Kidney capillary endothelial cell (primary cell): ENCODE measurements at regions not wholly inside any gene's neighbourhood (a gene's known extent, or its start where the extent isn't known, plus 50 kb on each side); places are given as distances from the start of the nearest gene placed in this dataset.
A peak's percentile ranks its signal among the peaks of the same experiment; 100 is the strongest.

Source experiments
- DNase-seq: peaks from one replicate; pipeline ENCODE4 v3.0.0-alpha.2; 2018; ENCODE audit warnings: low spot score

DNA sequence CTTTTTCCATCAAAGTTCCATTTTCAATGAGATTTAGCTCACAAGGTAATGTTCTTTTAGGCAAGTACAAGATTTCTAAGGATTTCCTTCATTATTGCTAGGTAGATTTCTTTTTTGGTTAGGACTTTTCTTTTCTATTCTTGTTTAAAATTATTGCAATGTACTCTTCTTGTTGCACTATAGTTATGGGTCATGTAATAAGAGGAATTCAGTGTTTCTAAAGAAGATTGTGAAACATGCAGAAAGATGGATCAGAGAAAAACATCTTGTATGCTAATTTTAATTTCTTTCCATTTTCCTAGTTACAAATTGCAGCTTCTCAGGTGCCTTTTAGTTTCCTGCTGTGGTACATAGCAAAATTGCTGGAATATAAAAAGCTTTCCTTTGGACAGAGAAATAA is 56.1 kb downstream of the BTG1 start:
- DNase-seq, result no peak

DNA sequence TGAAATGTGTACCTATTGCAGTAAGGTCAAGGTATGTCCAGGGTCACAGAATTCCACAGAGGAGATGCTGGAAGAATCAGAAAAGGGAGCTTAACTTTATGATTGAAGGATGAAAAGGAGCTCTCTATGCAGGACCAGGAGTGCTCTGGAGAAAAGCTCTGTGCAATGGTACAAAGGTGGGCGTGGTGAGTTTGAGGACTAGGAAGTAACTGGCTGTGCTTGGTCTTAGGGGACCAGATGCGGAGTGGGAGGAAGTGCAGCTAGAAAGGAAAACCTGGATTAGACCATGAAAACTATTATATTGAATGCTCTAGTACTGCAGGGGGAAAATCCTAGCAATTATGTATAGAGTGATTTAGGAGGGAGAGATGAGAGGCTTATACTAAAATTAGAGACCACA is 56.8 kb downstream of the BTG1 start:
- no peak for DNase-seq

DNA sequence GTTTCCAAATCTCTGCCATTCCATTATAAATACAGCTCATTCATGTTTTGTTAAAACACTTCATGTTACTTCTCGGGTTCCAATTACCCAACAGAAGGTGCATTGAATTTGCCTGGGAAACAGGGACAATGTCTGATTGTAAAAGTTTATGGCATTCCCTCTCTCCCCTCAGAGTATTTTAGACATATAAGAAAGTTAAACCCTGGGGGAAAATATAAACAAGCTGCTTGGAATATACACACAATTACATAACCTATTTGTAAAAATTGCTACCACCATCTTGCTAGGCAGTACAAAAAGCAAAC is 60.0 kb downstream of the BTG1 start:
- DNase-seq, result no peak

DNA sequence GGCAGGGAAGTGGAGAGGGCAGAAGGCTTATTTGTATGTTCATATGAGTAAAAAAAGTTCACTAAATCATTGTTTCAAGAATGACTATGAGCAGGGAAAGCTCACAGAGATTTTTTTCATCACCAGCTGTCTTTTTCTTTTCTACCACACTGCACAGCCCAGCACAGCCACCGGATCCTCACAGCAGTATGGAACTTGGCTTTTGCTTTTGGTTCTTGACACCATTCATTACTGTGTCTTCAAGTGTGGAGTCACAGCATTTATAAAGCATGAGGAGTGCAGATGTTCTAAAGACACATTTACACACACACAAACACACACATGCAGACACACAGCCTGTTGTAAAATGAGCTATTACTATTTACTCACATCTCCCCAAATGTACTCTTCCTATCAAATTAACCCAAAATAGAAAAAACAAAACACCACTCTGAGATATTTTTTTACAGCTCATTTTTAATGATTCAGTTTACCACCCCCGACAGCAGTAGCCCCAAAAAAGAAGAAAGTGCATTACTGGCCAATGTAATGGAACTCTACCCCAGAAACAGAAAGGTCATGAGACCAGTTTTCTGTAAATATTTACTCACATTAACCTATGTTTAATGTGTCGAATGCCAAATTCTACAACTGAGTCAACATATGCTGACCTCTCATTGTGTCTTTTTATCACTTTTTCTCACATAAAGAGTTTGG is 60.5 kb downstream of the BTG1 start:
- DNase-seq, result no peak

DNA sequence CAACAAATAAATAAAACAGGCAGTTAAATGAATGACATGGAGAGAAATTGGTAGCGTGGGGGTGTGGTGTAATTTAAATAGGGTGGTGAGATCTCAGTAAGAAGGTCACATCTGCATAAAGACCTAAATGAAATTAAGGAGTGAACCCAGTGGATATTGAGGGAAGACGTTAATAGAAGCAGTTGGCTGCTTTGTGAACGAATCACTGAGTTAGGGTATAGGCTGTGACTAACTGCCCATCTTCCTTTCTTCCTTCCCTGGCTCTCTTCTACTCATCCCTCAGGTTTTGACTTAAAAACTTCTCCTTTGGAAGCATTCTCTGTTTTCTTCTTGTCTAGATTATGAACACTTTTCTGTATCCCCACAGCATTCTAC is 64.7 kb downstream of the BTG1 start:
- DNase-seq, result no peak

DNA sequence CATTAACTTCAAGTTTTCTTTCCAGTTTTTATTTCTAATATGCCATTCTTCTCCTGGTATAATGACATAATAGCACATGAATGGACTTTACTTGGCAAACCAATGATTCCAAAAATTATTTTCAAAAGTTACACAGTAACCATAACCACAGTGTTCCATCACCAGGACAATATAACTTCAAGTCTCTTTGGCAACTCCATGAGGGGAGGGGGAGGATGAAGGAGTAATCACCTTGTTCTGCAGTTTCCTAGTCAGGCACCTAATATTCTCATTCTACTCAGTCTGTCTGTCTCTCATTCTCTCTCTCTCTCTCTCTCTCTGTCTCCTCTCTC is 66.6 kb downstream of the BTG1 start:
- DNase-seq, result no peak

DNA sequence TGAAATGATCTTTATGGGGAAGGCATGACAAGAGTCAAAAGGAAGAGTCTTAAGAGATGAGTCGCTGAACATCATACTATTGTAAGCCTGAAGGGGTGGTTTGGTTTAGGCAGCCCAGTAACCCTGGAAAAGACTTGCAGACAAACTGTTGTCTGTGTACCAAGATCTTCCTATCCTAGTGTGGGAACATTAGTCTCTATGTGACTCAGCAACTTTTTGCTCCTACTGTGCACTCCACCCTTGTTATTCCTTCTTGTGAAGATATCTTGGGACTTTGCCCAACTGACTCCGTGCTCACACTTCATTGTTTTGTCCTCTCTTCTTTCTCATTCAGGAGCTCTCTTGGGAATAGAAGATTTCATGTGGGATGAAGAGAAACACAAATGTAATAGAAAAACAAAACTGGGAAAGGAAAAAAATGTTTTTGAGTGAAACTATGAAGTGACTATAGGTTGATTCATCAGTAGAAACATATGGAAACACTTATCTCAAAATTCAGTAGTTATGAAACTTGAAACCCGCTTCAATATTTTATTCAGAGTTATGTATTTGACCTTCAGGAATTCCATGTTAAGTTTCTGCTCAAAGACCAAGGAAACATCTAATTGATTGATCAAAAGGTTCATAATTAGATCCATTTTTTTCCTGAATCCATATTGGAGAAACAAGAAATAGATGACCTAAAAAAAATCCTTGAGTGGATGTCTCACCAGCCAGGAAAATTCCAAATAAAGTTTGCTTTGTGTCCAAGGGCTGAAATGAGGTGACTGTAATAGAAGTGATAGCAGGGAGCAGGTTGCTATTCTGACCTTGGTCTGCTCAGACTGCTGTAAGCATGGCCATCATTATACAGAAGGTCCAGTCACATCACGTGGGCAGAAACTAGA is 67.2 kb downstream of the BTG1 start:
- DNase-seq, result peak; percentile 26

DNA sequence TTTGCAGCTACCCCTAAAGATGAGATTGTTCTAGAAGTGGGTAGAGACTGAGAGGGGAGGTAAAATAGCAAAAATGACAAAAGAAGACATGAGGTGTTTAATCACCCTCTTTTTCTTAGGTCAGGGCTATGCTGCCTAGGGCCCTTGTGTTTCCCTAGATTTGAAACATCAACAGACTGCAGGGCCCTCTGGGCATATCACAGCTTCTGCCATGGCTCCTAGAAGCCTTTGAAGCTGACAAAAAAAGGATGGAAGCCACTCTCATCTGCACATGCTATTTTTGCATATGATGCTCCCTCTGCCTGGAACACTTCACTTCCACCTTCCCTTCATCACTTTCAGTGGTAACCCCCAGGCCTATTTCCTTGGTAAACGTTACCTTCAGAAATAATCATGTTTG is 68.1 kb downstream of the BTG1 start:
- no peak for DNase-seq

DNA sequence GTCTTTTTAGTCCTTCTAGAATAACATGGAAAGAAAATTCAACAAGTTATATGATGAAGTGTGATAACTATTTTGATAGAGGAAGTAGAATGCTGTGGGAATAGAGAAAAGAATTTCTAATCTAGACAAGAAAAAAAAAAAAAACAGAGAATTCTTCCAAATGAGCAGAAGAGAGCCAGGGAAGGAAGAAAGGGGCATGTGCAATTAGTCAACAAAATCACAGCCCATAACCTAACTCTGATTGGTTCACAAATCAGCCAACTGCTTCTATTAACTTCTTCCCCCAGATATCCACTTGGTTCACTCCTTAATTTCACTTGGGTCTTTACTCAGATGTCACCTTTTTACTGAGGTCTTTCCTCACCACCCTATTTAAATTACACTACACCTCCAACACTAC is 69.5 kb downstream of the BTG1 start:
- DNase-seq, result no peak

DNA sequence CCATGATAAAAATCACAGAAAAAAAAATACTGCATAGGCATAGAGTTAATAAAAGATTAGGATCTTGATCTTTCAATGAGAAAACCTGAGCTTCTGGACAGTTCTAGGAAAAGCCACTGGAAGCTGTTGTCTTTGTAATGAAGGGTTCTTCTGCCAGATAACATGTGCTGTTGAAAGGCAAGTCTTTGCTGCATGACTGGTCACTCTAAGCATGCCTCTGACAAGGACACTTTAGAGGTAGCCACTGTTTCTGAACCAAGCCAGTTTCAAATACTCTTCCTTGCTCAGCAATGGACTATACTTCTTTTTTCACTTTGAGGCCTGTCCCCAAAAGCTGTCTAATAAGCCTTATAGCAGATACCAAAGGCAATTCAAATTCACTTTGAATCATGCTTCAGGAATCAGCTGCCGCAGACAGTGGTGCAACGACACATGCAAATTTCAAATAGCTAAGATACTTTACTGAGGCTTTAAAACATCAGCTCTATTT is 70.2 kb downstream of the BTG1 start:
- DNase-seq, result no peak

DNA sequence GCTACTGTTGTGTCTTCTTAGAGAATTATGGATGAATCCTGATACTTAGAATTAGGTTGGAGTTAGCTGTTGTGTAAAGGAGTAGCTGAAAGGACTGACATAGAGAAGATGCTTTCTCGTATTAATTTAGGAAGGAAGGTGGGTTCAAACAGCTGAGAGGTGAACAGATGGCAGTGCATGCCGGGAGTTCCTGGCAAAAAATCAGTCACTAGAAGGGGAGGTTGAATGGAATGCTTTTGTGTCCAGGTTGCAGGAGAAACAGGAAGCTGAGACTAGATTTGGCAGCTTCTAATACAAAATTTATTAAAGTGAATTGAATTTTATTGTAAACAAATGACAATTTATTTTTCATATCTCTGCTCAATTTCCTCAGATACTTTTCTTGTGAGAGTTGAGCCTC is 70.8 kb downstream of the BTG1 start:
- DNase-seq, result no peak

DNA sequence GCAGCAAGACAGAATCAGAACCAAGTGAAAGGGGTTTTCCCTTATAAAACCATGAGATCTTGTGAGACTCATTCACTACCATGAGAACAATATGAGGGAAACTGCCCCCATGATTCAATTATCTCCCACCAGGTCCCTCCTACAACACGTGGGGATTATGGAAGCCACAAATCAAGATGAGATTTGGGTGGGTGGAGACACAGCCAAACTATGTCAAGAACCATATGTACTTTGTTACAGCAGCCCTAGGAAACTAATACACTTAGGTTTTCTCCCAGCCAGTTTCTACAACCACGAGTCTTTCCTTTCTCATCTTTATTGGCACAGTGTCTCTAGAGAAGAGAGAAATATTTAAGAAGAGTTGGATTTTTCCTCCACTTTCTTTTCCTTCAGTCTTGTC is 72.6 kb downstream of the BTG1 start:
- DNase-seq, result no peak

DNA sequence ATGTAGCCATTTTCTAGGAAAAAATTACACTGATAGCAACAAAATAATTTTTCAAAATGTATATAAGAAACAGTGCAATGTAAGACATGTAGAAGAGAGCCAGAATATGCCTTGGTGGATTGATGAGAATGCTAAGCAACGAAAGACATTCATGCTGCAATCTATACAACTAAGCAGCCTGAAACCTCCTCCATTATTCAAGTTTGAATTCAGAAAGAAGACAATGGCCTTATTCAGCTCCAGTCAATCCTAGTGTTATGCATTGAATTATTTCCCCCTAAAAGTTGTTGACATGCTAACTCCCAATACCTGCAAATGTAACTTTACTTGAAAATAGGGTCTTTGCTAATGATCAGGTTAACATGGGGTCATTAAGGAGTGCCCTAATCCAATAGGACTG is 73.5 kb downstream of the BTG1 start:
- no peak for DNase-seq

DNA sequence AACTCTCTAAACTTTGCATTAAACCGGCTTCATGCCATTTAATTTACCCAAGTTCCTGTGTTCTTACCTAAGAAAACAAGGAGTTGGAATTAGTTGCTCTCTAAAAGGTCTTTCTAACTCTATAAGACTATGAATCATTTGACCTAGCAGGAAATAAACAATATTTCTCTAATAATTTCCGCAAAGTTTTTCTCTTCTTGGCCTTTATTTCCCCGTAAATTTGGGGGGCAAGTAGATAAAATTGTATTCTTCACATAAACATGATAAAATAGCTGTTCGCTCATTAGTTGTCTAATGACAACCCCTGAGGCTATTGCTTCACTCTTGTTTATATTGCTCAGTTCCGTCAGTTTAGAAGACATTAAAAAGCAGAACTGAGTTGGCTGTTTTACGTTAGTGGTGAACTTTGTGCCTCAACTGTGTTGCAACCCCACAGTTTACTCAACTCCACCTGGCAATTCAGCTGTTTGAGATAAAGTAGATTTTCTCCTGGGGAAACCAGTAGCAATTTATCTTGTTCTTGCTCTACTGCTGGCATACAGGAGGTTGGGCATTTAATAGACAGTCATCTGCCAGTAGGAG is 74.7 kb downstream of the BTG1 start:
- no peak for DNase-seq

DNA sequence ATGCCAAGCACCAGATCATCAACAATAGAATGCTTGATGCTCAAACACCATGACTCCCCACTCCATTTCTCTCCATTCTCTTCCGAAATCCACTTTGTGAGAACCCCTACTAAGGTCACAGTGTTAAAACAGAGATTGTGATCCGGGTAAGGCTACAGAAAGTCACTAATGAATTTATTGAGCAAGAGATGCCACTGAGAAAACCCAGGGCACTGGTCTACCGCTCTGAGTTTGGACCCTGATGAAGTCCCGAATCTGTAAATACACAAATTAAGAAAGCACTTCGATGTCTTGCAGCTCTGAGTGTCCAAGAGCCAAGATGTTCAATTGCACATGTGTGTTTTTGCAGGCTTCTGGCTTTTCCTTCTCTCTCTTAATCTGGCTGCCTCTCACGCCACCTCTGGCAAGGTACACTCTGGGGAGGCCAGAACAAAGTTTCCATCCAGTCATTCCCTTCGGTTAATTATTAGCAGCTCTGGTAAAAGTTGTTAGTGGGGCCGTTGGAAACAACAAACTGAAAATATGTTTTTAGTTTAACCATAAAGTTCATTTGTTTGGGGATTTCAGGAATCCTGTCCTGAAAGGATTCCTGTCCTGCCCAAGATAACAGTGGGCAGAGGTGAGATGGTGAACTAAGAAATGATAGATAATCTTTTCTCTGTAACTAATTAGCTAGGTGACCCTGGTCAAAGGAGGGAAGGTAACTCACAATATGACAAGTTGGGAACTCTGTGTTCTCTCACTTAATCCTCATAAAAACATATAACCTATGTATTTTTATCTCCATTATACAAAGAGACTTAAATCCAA is 75.4 kb downstream of the BTG1 start:
- DNase-seq, result no peak

DNA sequence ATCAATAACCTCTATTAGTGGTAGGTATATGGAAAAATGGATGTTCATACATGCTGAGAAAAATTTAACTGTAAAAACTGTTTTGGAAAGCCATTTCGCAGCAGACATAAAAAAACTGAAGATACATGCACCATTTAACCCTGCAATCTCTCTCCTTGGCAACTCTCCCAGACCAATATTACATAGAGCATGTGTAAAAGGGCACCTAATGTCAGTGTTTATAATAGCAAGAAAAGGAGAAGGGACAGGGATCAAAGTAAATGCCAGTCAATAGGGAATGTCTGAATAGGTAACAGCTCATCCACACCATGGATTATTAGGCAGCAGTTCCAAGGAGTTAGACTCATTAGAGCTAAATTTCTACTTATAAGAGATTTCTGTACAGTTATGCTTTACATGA is 77.2 kb downstream of the BTG1 start:
- no peak for DNase-seq

DNA sequence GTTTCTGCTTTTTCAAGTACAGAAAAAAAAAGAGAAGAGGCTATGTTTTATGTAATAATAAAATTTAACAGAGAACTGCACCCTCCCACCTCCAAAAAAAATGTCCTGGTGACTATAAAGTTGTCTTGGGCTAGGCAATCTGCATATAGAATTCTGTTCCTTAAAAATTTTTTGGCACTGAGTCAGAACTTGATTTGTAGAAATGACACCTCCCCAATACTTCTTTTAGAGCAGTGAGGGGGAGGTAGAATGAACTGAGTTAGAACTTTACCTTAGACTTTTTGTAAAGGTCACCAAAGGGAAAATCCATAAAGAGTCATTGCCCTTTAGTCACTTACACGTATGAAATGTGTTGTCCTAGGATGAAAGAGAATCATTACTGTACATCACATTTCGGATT is 80.0 kb downstream of the BTG1 start:
- no peak for DNase-seq

DNA sequence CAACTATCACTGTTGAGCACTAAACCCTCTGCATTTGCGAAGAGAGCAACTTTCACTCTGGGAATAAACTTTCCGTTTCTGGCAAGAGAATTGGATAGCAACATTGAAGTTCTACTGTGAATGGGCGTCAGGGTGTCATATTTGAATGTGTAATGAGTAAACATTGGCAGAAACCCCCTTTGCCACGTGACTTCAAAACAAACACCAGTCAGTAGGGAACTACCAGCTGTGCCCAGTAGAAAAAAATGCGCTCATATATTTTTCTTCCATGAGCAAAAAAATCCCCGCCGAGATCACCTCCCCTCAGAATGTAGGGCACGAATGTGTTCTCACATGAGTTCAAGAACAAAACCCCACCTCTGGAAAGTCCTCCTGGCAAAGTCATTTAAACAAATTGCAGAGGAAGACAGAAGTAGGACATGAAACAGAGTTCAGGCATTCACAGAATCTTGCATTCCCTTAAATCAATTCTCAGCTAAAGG is 80.6 kb downstream of the BTG1 start:
- DNase-seq, result no peak

DNA sequence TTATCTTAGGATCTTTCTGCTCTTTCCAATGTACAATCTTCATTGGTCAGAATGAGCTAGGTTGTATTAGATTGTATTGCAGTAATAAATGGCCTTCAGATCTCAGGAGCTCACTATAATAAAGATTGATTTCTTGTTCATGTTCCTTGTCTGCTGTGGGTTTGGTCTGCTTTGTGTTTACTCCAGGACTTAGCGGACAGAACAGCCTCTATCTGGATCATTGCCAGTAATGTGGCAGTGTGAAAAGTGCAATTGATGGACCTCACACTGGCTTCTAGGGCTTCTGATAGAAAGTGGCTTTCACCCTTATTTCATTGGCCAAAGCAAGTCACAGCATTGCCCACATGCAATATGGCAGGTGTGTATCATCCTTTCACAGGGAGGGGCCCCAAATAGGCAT is 81.2 kb downstream of the BTG1 start:
- DNase-seq, result no peak

DNA sequence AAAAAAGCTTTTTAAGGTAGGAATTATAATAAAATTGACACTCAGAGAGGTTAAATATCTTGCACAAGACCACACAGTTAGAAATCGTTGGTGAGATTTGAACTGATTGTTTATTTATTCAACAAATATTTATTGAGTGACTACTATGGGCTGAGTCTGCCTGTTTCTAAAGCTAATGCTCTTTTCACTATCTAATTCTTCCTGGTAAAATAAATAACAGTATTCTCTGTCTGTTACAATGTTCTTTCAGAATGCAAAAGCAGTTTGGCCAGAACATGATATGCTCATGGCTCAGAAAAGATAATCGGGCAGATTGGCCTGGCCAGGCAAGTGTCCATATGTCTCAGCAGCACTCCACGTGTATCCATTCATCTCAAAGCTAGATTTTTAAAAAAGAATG is 82.0 kb downstream of the BTG1 start:
- DNase-seq, result no peak

DNA sequence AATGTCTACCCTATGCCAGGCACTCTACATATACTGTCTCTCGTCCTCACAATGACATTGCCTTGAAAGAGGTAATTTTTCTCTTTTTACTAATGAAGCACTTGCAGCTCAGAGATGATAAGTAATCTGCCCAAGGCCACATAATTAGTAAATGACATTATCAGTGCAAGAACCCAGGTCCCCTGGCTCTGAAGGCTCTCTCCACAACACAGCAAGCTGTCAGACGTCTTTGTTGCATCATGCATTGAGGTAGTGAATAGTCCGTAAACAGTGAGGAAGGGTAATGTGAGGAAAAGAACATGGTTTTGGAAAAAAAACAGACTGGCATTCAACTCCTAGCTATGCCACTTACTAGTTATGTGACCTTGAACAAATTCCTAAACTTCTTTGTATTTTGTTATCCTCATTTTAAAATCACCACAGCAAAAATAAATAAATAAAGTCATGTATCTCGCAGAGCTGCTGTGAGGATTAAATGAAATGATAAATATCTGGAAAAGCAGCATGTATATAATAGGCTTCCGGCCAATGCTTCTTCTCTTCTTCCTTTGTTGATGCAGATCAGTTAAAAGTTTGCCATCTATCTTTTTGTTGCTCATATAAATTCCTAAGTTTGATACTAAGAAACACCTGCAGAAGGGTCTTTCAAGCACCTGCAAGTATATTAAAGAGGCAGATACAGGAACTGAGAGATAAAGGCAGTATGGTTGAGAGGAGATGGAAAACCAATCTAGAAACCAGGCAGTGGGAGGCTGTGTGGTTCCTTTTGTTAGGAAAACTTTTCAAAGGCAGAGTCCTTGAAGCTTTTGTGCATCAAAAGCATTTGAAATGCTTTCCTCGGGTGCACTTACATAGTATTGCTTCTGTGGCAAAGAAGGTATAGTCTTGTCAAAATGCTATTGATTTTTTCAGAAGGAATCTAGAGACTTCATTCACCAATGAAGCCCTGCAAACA is 82.8 kb downstream of the BTG1 start:
- no peak for DNase-seq
